ENCODE measurements at regions not wholly inside any gene's neighbourhood (a gene's known extent, or its start where the extent isn't known, plus 50 kb on each side); places are given as distances from the start of the nearest gene placed in this dataset.

DNA sequence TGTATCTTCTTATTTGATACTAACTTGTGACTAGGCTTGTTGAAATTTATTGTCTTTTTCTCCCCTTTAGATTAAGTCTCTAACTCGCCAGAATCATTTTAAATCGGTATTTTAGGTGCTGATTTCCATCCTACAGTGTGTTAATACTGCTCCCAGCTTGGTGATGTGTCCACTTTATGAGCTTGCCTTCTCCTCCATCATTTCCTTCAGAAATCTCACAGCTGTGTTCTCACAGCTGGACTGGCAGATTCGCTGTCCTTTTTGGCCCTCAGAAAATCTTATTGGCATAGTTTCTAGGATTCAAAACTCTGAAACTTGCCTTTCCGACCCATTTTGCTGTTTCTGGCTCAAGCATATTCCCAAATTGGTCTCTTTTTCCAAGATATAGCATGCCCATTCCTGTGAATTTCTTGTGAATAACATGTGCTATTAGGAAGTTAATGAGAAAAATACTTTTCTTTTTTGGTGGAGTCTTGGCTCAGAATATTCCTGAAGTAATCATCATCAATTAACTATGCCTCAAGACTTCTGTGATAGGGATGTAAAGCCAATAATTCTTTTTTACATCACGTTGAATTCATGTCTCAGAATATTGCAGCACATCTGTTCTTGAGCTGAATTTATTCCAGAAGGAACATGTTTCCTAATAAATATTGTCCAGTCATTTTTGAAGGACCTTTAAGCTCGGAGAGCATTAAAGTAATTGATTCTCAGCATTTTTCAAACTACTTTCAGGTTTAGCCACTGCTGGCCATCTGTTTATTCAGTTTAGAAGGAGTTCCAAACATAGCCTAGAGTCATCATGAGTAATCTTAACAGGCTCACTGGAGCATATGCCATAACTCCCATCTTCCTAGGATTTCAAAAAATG lies 50.0 kb upstream of the USP44 start:
- no peak for TF ChIP-seq EZH2phosphoT487 (IDR thresholded peaks at IDR 0.05; ENCODE audit: insufficient read depth, low read depth)
- TF ChIP-seq EZH2 (IDR thresholded peaks at IDR 0.05; ENCODE audit: insufficient read depth, poor library complexity, severe bottlenecking), result no peak

All from GM23248 (cell line).